Liver (tissue), 2 donors: ENCODE measurements at regions not wholly inside any gene's neighbourhood (a gene's known extent, or its start where the extent isn't known, plus 50 kb on each side); places are given as distances from the start of the nearest gene placed in this dataset.

ENCODE experiments used
- YY1 ChIP-seq: IDR thresholded peaks from 2 replicates; pipeline ENCODE4 v1.6.1; 2016; ENCODE audit warnings: antibody characterized with exemption, mild to moderate bottlenecking
- TF ChIP-seq, protein P1 (sequence below): fragments of 150-350 bp; IDR thresholded peaks from 2 replicates; pipeline ENCODE4 v1.5.1; 2017; ENCODE audit warnings: improper control_type of control experiment, low read depth, low read length; ENCODE audit not compliant: missing input control
- donor health status: healthy.

DNA sequence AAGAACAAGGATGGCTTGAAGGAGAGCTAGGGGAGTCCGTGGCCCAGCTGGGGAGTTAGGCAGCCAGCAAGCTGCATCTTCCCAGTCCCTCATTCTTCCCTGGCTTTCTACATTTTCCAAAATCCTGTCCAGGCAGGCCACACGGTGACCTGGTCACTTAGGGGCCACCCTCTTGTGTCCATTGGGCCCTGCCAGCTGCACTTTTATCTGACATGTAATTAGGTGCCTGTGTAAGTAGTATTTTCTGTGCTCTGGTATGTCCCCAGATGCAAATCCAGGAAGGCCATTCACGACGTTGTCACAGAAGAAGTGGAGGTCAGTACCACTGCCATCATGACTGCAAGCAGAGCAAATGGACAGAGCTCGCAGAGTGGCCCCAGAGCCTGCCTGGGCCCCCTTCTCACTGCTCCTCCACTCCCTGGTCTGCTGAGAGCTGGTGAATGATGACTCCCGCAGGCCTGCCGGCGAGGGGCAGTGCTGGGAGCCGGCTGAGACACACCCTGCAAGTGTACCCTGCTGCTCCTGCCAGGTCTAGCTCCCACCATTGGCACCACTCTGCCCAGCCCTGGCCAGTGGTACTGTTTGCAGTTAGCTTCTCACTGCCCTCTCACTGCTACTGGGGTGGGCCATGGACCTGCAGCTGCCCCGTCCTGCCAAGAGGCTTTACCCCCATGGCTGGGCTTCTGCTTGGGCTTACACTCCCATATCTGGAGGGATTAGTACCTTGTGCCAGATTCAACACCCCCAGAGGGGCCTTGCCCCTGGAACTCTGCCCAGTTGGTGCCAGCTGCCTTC, 98.2 kb downstream of the GLRX3 start:
- TF ChIP-seq, protein P1, sequence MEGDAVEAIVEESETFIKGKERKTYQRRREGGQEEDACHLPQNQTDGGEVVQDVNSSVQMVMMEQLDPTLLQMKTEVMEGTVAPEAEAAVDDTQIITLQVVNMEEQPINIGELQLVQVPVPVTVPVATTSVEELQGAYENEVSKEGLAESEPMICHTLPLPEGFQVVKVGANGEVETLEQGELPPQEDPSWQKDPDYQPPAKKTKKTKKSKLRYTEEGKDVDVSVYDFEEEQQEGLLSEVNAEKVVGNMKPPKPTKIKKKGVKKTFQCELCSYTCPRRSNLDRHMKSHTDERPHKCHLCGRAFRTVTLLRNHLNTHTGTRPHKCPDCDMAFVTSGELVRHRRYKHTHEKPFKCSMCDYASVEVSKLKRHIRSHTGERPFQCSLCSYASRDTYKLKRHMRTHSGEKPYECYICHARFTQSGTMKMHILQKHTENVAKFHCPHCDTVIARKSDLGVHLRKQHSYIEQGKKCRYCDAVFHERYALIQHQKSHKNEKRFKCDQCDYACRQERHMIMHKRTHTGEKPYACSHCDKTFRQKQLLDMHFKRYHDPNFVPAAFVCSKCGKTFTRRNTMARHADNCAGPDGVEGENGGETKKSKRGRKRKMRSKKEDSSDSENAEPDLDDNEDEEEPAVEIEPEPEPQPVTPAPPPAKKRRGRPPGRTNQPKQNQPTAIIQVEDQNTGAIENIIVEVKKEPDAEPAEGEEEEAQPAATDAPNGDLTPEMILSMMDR: no peak
- TF ChIP-seq YY1: no peak
